HL-60 (cell line): ENCODE measurements at regions not wholly inside any gene's neighbourhood (a gene's known extent, or its start where the extent isn't known, plus 50 kb on each side); places are given as distances from the start of the nearest gene placed in this dataset.

ENCODE experiments used
- DNase-seq, 2 experiments: peaks; one replicate each; pipeline ENCODE4 v3.0.0-alpha.2; 2010 to 2020; ENCODE audit warnings: low read depth in 1 of 2, low spot score in 1 of 2
- H3K27ac ChIP-seq: fragments of 250-450 bp; sonication (Bioruptor Pico); replicated peaks from 2 replicates; pipeline ENCODE4 v1.5.1; 2020; ENCODE audit warnings: mild to moderate bottlenecking, moderate library complexity
- H3K27me3 ChIP-seq: fragments of 250-450 bp; sonication (Bioruptor Pico); 2 replicates; pipeline ENCODE4 v1.5.1; 2021; ENCODE audit warnings: mild to moderate bottlenecking, moderate library complexity; ENCODE audit not compliant: insufficient read depth, poor library complexity, severe bottlenecking
- H3K4me3 ChIP-seq: replicated peaks from 2 replicates; pipeline ENCODE4 v1.5.1; 2011; ENCODE audit warnings: mild to moderate bottlenecking, control low read depth, low read length; ENCODE audit not compliant: insufficient read depth
- CTCF ChIP-seq: IDR thresholded peaks from one replicate; pipeline ENCODE4 v1.5.1; 2011; ENCODE audit warnings: low read length, control low read depth, inconsistent platforms; ENCODE audit not compliant: insufficient read depth
- GABPA ChIP-seq: IDR thresholded peaks from 2 replicates; pipeline ENCODE4 v1.6.1; 2012; ENCODE audit warnings: low read depth
- POLR2AphosphoS5 ChIP-seq: IDR thresholded peaks from 2 replicates; pipeline ENCODE4 v1.6.1; 2012; ENCODE audit warnings: low read depth
- REST ChIP-seq: IDR thresholded peaks from 2 replicates; pipeline ENCODE4 v1.6.1; 2012; ENCODE audit warnings: low read depth; ENCODE audit not compliant: insufficient replicate concordance
- SPI1 ChIP-seq: IDR thresholded peaks from 2 replicates; pipeline ENCODE4 v1.6.1; 2012; ENCODE audit warnings: low read depth, mild to moderate bottlenecking, borderline replicate concordance

- DNase-seq, result no peak
- no peak overlapping the region for H3K27ac ChIP-seq
- no peaks in the 10 kb centered on the region for H3K27me3 ChIP-seq
- no peak overlapping the region for H3K4me3 ChIP-seq
- no peak for TF ChIP-seq POLR2AphosphoS5
- no peak for TF ChIP-seq SPI1
- no peak for TF ChIP-seq CTCF
- no peak for TF ChIP-seq GABPA
- TF ChIP-seq REST, result no peak
Measured at GRCh38 chr4:156499684-156500083, 471.9 kb downstream of the PDGFC start.

- no peak overlapping the region for H3K27ac ChIP-seq
- no peak overlapping the region for H3K4me3 ChIP-seq
- TF ChIP-seq POLR2AphosphoS5 (no peak), REST (no peak), CTCF (no peak), SPI1 (no peak), GABPA (no peak)
- no peak for DNase-seq
- H3K27me3 ChIP-seq, result no peaks in the 10 kb centered on the region
Measured at GRCh38 chr4:156497486-156497885, 474.1 kb downstream of the PDGFC start.

- DNase-seq, result no peak
- Histone ChIP-seq H3K27ac (no peak overlapping the region), H3K27me3 (no peaks in the 10 kb centered on the region), H3K4me3 (no peak overlapping the region)
- TF ChIP-seq POLR2AphosphoS5 (no peak), REST (no peak), GABPA (no peak), CTCF (no peak), SPI1 (no peak)
Measured at GRCh38 chr4:156496797-156497196, 474.8 kb downstream of the PDGFC start.
